ENCODE measurements at regions not wholly inside any gene's neighbourhood (a gene's known extent, or its start where the extent isn't known, plus 50 kb on each side); places are given as distances from the start of the nearest gene placed in this dataset.

GRCh38 chr2:116948258-116948657, 866.2 kb upstream of the DDX18 start:
- Histone ChIP-seq H3K4me1 (ENCODE audit: control insufficient read depth in 5 of 5, insufficient read depth in 5 of 5, low read length in 5 of 5) (no peaks in the 10 kb centered on the region), H3K4me3 (ENCODE audit: low read depth in 1 of 5, low read length in 5 of 5) (no peak overlapping the region), H3K27ac (ENCODE audit: low read depth, low read length) (no peak overlapping the region), H3K9me3 (ENCODE audit: control insufficient read depth in 5 of 5, low read length in 5 of 5) (peaks cover 0 to 7% (median 0%) of the 10 kb centered on the region in 5 donors), H3K27me3 (ENCODE audit: control insufficient read depth in 5 of 5, insufficient read depth in 4 of 5, low read length in 5 of 5) (no peaks in the 10 kb centered on the region), H3K9ac (ENCODE audit: low read length in 5 of 5) (no peak overlapping the region), H3K36me3 (ENCODE audit: control insufficient read depth in 5 of 5, insufficient read depth in 5 of 5, low read length in 5 of 5) (no peaks in the 10 kb centered on the region)

DNA sequence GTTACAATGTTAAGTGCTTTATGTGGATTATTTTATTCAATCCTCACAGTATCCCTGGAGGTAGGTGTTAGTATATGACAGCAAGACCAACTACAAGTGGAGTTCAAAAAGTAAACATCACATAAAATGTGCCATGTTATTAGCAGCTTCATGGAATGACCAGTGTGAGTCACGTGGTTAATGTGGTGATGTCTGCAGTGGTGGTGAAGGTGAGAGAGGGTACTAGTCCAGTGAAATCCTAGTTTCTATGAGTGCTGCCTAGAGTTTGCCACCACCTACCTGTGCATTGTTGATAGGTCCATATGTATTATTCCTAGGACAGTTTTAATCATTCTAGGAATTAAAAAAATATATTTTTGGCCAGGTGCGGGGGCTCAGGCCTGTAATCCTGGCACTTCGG, 865.2 kb upstream of the DDX18 start:
- no peak overlapping the region for H3K27ac ChIP-seq (ENCODE audit: low read depth, low read length)
- H3K4me3 ChIP-seq (ENCODE audit: low read depth in 1 of 5, low read length in 5 of 5): no peak overlapping the region
- no peaks in the 10 kb centered on the region for H3K4me1 ChIP-seq (ENCODE audit: control insufficient read depth in 5 of 5, insufficient read depth in 5 of 5, low read length in 5 of 5)
- H3K9ac ChIP-seq (ENCODE audit: low read length in 5 of 5): no peak overlapping the region
- peaks cover 0 to 7% (median 0%) of the 10 kb centered on the region in 5 donors for H3K9me3 ChIP-seq (ENCODE audit: control insufficient read depth in 5 of 5, low read length in 5 of 5)
- no peaks in the 10 kb centered on the region for H3K36me3 ChIP-seq (ENCODE audit: control insufficient read depth in 5 of 5, insufficient read depth in 5 of 5, low read length in 5 of 5)
- H3K27me3 ChIP-seq (ENCODE audit: control insufficient read depth in 5 of 5, insufficient read depth in 4 of 5, low read length in 5 of 5): no peaks in the 10 kb centered on the region

DNA sequence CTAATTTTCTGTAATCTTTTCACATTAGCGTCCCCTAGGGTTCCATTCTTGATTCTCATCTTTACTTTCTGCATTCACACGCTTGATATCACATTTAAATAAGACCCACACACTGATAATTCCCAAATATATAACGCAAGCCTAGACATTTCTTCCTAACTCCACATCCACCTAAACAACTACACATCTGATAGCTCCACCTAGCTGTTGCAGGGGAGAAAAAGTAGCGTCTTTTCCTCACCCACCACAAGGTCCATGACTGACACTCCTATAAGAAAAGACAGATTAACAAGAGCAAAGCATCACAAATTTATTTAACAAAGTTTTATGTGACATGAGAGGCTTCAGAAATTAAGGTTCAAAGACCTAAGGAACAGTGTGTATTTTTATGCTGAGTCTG, 862.2 kb upstream of the DDX18 start:
- no peaks in the 10 kb centered on the region for H3K4me1 ChIP-seq (ENCODE audit: control insufficient read depth in 5 of 5, insufficient read depth in 5 of 5, low read length in 5 of 5)
- peaks cover 0 to 24% (median 10%) of the 10 kb centered on the region in 5 donors for H3K9me3 ChIP-seq (ENCODE audit: control insufficient read depth in 5 of 5, low read length in 5 of 5)
- no peak overlapping the region for H3K4me3 ChIP-seq (ENCODE audit: low read depth in 1 of 5, low read length in 5 of 5)
- no peaks in the 10 kb centered on the region for H3K27me3 ChIP-seq (ENCODE audit: control insufficient read depth in 5 of 5, insufficient read depth in 4 of 5, low read length in 5 of 5)
- H3K36me3 ChIP-seq (ENCODE audit: control insufficient read depth in 5 of 5, insufficient read depth in 5 of 5, low read length in 5 of 5): no peaks in the 10 kb centered on the region
- H3K9ac ChIP-seq (ENCODE audit: low read length in 5 of 5): no peak overlapping the region
- no peak overlapping the region for H3K27ac ChIP-seq (ENCODE audit: low read depth, low read length)

- Histone ChIP-seq H3K4me3 (ENCODE audit: low read depth in 1 of 5, low read length in 5 of 5) (no peak overlapping the region), H3K27me3 (ENCODE audit: control insufficient read depth in 5 of 5, insufficient read depth in 4 of 5, low read length in 5 of 5) (no peaks in the 10 kb centered on the region), H3K36me3 (ENCODE audit: control insufficient read depth in 5 of 5, insufficient read depth in 5 of 5, low read length in 5 of 5) (no peaks in the 10 kb centered on the region), H3K4me1 (ENCODE audit: control insufficient read depth in 5 of 5, insufficient read depth in 5 of 5, low read length in 5 of 5) (no peaks in the 10 kb centered on the region), H3K27ac (ENCODE audit: low read depth, low read length) (no peak overlapping the region), H3K9me3 (ENCODE audit: control insufficient read depth in 5 of 5, low read length in 5 of 5) (peaks cover 0 to 25% (median 10%) of the 10 kb centered on the region in 5 donors), H3K9ac (ENCODE audit: low read length in 5 of 5) (no peak overlapping the region)
Measured at GRCh38 chr2:116955646-116956045, 858.8 kb upstream of the DDX18 start.

- no peaks in the 10 kb centered on the region for H3K36me3 ChIP-seq (ENCODE audit: control insufficient read depth in 5 of 5, insufficient read depth in 5 of 5, low read length in 5 of 5)
- H3K9ac ChIP-seq (ENCODE audit: low read length in 5 of 5): no peak overlapping the region
- H3K27me3 ChIP-seq (ENCODE audit: control insufficient read depth in 5 of 5, insufficient read depth in 4 of 5, low read length in 5 of 5): no peaks in the 10 kb centered on the region
- H3K4me1 ChIP-seq (ENCODE audit: control insufficient read depth in 5 of 5, insufficient read depth in 5 of 5, low read length in 5 of 5): peaks cover 0 to 1% (median 0%) of the 10 kb centered on the region in 5 donors
- H3K27ac ChIP-seq (ENCODE audit: low read depth, low read length): no peak overlapping the region
- H3K4me3 ChIP-seq (ENCODE audit: low read depth in 1 of 5, low read length in 5 of 5): no peak overlapping the region
- peaks cover 0 to 9% (median 0%) of the 10 kb centered on the region in 5 donors for H3K9me3 ChIP-seq (ENCODE audit: control insufficient read depth in 5 of 5, low read length in 5 of 5)
Measured at GRCh38 chr2:116975608-116976007, 838.9 kb upstream of the DDX18 start.

DNA sequence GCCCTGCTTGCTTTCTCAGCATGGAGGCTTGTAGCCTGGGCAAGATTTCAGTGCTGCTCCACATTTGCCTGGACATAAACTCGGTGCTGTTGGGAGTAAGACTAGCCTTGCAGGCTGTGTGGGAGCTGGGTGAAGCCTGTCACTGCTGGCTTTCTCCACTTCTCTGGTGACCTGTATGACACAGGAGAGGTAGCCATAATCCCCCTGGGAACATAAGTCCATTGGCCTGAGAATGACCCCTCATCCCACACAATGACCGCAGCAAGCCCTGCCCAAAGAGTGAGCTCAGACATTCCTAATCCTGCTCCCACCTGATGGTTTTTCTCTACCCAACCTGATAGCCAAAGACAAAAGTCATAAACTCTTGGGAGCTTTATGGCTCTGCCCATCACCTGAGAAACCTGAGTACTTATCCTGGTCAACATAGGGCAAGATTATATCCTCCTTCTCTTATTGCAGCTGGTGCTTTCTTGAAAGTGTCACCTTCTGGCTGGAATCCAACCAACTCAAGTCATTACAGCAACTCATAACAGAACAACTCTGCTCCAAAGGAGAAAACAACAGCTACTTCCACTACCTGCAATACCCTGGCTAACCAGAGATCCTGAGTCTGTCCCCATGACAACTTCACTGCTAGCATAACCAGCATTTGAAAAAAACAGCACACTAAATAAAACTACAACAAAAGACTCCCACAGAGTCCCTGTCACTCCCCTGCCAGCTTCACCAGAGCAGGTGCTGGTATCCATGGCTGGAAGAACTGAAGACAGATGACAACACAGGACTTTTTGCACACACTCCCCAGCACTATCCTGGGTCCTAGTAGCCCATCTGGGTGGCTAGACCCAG, 834.4 kb upstream of the DDX18 start:
- H3K27me3 ChIP-seq (ENCODE audit: control insufficient read depth in 5 of 5, insufficient read depth in 4 of 5, low read length in 5 of 5): no peaks in the 10 kb centered on the region
- H3K4me1 ChIP-seq (ENCODE audit: control insufficient read depth in 5 of 5, insufficient read depth in 5 of 5, low read length in 5 of 5): peaks cover 0 to 1% (median 0%) of the 10 kb centered on the region in 5 donors
- H3K27ac ChIP-seq (ENCODE audit: low read depth, low read length): no peak overlapping the region
- no peak overlapping the region for H3K9ac ChIP-seq (ENCODE audit: low read length in 5 of 5)
- no peaks in the 10 kb centered on the region for H3K36me3 ChIP-seq (ENCODE audit: control insufficient read depth in 5 of 5, insufficient read depth in 5 of 5, low read length in 5 of 5)
- peak overlapping the region in 1 of 5 donors; percentile 6 for H3K4me3 ChIP-seq (ENCODE audit: low read depth in 1 of 5, low read length in 5 of 5)
- peaks cover 0 to 23% (median 0%) of the 10 kb centered on the region in 5 donors for H3K9me3 ChIP-seq (ENCODE audit: control insufficient read depth in 5 of 5, low read length in 5 of 5)

GRCh38 chr2:116987447-116987846, 827.0 kb upstream of the DDX18 start:
- H3K4me3 ChIP-seq (ENCODE audit: low read depth in 1 of 5, low read length in 5 of 5): no peak overlapping the region
- no peak overlapping the region for H3K27ac ChIP-seq (ENCODE audit: low read depth, low read length)
- no peaks in the 10 kb centered on the region for H3K36me3 ChIP-seq (ENCODE audit: control insufficient read depth in 5 of 5, insufficient read depth in 5 of 5, low read length in 5 of 5)
- no peaks in the 10 kb centered on the region for H3K27me3 ChIP-seq (ENCODE audit: control insufficient read depth in 5 of 5, insufficient read depth in 4 of 5, low read length in 5 of 5)
- H3K9ac ChIP-seq (ENCODE audit: low read length in 5 of 5): no peak overlapping the region
- peaks cover 0 to 11% (median 3%) of the 10 kb centered on the region in 5 donors for H3K9me3 ChIP-seq (ENCODE audit: control insufficient read depth in 5 of 5, low read length in 5 of 5)
- H3K4me1 ChIP-seq (ENCODE audit: control insufficient read depth in 5 of 5, insufficient read depth in 5 of 5, low read length in 5 of 5): no peaks in the 10 kb centered on the region

DNA sequence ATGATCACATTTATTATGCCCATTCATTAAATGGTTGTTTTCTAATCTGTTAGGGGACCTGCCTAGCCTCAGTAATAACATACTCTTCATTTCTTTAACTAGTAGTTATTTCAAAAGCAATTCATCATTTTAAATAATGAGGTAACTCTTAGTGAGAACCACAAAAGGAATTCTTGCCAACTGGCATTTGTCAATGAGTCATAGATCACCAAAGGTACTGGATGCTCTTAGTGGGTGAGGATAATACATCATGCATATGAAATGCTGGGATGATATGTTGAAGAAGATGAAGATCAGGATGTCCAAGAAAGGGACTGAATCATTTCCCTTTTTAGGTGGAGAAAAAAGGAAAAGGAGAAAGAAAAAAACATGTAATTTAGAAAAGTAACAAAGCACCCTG, 826.2 kb upstream of the DDX18 start:
- H3K27me3 ChIP-seq (ENCODE audit: control insufficient read depth in 5 of 5, insufficient read depth in 4 of 5, low read length in 5 of 5): no peaks in the 10 kb centered on the region
- no peaks in the 10 kb centered on the region for H3K4me1 ChIP-seq (ENCODE audit: control insufficient read depth in 5 of 5, insufficient read depth in 5 of 5, low read length in 5 of 5)
- peaks cover 0 to 9% (median 4%) of the 10 kb centered on the region in 5 donors for H3K9me3 ChIP-seq (ENCODE audit: control insufficient read depth in 5 of 5, low read length in 5 of 5)
- no peak overlapping the region for H3K4me3 ChIP-seq (ENCODE audit: low read depth in 1 of 5, low read length in 5 of 5)
- H3K27ac ChIP-seq (ENCODE audit: low read depth, low read length): no peak overlapping the region
- no peaks in the 10 kb centered on the region for H3K36me3 ChIP-seq (ENCODE audit: control insufficient read depth in 5 of 5, insufficient read depth in 5 of 5, low read length in 5 of 5)
- H3K9ac ChIP-seq (ENCODE audit: low read length in 5 of 5): no peak overlapping the region

DNA sequence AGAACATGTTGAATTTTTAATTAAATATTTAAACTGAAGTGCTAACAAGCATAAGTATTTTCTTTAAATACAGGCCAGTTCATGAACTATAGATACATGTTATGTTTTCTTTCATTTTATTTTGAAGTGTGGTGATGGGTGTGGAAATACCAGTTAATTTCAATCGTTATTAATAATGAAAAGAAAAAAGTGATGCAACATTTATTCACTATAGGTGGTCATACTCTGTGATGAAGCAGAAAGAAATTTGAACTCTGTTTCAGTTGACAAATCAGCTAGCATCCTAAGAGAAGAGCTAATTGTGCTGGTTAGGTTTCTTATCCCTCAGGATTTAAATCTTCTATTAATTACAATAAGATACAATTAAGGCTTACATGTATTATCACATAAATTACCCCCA, 795.1 kb upstream of the DDX18 start:
- H3K4me3 ChIP-seq (ENCODE audit: low read depth in 1 of 5, low read length in 5 of 5): no peak overlapping the region
- no peaks in the 10 kb centered on the region for H3K4me1 ChIP-seq (ENCODE audit: control insufficient read depth in 5 of 5, insufficient read depth in 5 of 5, low read length in 5 of 5)
- no peaks in the 10 kb centered on the region for H3K27me3 ChIP-seq (ENCODE audit: control insufficient read depth in 5 of 5, insufficient read depth in 4 of 5, low read length in 5 of 5)
- H3K36me3 ChIP-seq (ENCODE audit: control insufficient read depth in 5 of 5, insufficient read depth in 5 of 5, low read length in 5 of 5): no peaks in the 10 kb centered on the region
- no peaks in the 10 kb centered on the region for H3K9me3 ChIP-seq (ENCODE audit: control insufficient read depth in 5 of 5, low read length in 5 of 5)
- no peak overlapping the region for H3K9ac ChIP-seq (ENCODE audit: low read length in 5 of 5)
- no peak overlapping the region for H3K27ac ChIP-seq (ENCODE audit: low read depth, low read length)

DNA sequence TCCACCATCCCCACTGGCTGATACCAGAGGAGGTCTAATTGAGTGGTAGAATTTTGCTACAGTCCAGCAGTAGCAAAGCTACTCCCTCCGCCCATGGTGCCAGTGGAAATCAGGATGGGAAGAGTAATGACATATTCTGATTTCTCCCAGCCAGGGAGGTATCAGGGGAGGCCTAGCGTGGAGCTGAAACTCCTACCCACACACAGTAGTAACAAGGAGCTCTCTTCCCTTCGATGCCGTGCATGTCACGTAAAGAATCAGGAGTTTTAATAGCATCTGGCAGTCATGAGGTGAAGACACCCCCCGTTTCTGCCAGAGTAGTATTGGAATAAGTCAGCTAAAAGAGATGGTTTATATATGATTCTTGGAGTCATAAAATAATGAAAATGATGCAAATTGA, 786.8 kb upstream of the DDX18 start:
- Histone ChIP-seq H3K9ac (ENCODE audit: low read length in 5 of 5) (no peak overlapping the region), H3K27me3 (ENCODE audit: control insufficient read depth in 5 of 5, insufficient read depth in 4 of 5, low read length in 5 of 5) (no peaks in the 10 kb centered on the region), H3K4me1 (ENCODE audit: control insufficient read depth in 5 of 5, insufficient read depth in 5 of 5, low read length in 5 of 5) (no peaks in the 10 kb centered on the region), H3K27ac (ENCODE audit: low read depth, low read length) (no peak overlapping the region), H3K36me3 (ENCODE audit: control insufficient read depth in 5 of 5, insufficient read depth in 5 of 5, low read length in 5 of 5) (no peaks in the 10 kb centered on the region), H3K4me3 (ENCODE audit: low read depth in 1 of 5, low read length in 5 of 5) (no peak overlapping the region), H3K9me3 (ENCODE audit: control insufficient read depth in 5 of 5, low read length in 5 of 5) (peaks cover 0 to 9% (median 3%) of the 10 kb centered on the region in 5 donors)
